ENCODE measurements at regions not wholly inside any gene's neighbourhood (a gene's known extent, or its start where the extent isn't known, plus 50 kb on each side); places are given as distances from the start of the nearest gene placed in this dataset.

GRCh38 chr14:62364161-62364560 is 601.9 kb downstream of the SNAPC1 start:
- TF ChIP-seq CTCF (IDR thresholded peaks at IDR 0.05), result no peak

- TF ChIP-seq CTCF (IDR thresholded peaks at IDR 0.05), result no peak
Observed at GRCh38 chr14:62364800-62365280, 602.6 kb downstream of the SNAPC1 start.

GRCh38 chr14:62369919-62370560 is 607.8 kb downstream of the SNAPC1 start:
- TF ChIP-seq CTCF (IDR thresholded peaks at IDR 0.05), result no peak

- no peak for TF ChIP-seq CTCF (IDR thresholded peaks at IDR 0.05)
Observed at GRCh38 chr14:62373944-62374343, 611.7 kb downstream of the SNAPC1 start.

GRCh38 chr14:62378057-62378456 is 615.8 kb downstream of the SNAPC1 start:
- TF ChIP-seq CTCF (IDR thresholded peaks at IDR 0.05), result no peak

GRCh38 chr14:62381311-62382070 is 619.3 kb downstream of the SNAPC1 start:
- no peak for TF ChIP-seq CTCF (IDR thresholded peaks at IDR 0.05)

GRCh38 chr14:62409169-62409568 is 636.1 kb downstream of the KCNH5 start:
- TF ChIP-seq CTCF (IDR thresholded peaks at IDR 0.05), result no peak

Data from LNCAP (cell line).